GM19043 (cell line): ENCODE measurements at regions not wholly inside any gene's neighbourhood (a gene's known extent, or its start where the extent isn't known, plus 50 kb on each side); places are given as distances from the start of the nearest gene placed in this dataset.

Experiments
- ATAC-seq: cut with Tn5 transposase; IDR thresholded peaks from one replicate; pipeline ENCODE4 v1.9.1; 2021; ENCODE audit warnings: low read depth; ENCODE audit not compliant: unreplicated experiment

DNA sequence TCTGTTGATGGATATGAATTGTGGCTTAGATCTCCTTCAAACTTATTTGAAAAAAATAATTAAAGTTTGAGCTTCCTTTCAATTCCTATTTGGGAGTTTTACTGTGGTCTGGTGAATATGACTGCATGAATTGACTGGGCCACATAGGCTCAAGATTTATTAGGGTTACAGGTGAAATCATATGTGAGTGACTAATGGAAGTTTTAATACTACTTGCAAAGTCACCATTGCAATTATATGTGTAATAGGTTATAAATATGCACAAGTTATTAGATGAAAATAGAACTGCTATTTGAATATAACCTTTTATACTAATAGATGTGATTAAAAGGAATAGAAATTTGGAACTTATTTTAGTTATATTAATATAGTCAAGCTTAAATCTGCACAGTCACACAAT lies 712.1 kb upstream of the MMS22L start:
- no peak for ATAC-seq

DNA sequence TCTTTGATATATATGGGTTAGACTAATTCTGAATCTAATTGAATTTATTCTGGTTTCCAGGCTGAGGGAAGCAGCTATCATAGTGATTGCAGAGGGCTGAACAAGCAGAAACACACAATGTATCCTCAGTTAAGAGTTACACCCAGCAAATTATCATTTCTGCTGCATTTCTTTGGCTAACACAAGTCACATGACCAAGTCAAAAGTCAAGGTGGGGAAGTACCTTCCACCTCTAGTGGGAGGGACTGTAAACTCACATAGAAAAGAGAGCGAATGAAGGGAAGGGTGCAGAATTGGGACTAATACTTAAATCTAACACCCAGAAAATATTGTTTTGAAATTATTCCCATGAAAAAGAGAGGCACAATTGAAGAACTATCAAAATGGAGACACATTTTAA lies 719.7 kb upstream of the MMS22L start:
- no peak for ATAC-seq

GRCh38 chr6:98014442-98015201 lies 731.6 kb upstream of the MMS22L start:
- ATAC-seq, result no peak

DNA sequence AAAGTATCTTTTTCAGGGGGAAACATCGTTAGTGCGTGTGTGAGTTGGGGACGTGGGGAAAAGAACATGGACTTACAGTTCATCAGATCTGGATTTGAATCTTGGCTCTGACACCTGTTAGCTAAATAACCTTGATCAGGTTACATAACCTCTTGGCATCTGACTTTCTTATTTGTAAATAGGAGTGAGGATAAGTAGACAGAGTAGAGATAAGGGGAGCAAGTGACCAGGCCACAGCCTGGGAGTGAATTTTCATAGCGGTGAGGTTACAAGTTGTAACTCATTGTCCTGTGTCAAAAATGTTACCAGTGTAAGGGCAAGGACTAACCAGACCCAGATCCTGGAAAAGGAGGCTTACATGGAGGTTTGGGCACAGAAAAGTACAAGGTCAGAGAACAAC lies 733.5 kb upstream of the MMS22L start:
- ATAC-seq, result no peak

- no peak for ATAC-seq
These were observed 737.2 kb upstream of the MMS22L start for GRCh38 chr6:98020222-98020621.

- ATAC-seq, result no peak
These were observed 741.3 kb upstream of the MMS22L start for GRCh38 chr6:98024359-98024758.

GRCh38 chr6:98027898-98028297 lies 744.9 kb upstream of the MMS22L start:
- no peak for ATAC-seq

- ATAC-seq, result no peak
These were observed 750.6 kb upstream of the MMS22L start for GRCh38 chr6:98033617-98034016.

DNA sequence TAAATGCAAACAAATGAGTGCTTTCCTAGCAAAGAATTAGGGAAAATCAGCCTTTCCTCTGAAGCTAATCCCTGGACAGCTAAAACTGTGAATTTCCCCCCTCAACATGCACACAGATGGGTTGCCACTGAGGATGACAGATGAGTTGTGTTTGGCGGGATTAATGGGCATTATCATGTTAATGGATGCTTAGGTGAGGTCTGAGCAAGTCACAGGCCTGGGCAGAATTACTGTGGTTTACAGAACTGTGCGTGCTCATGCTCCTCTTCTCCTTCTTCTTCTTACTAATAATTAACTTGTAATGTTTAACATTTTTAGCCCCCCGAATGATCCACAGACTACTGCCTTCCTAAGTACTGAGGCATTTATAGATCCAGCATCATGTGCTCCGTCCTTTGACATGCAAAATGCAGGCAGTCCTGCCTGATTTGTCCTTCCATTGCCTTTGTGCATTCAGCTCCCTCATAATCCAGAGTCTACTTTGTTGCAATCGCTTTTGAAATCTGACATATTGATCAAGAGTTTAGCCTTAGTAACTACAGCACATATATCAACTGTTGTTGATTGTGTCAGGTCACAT lies 753.4 kb upstream of the MMS22L start:
- ATAC-seq, result no peak

DNA sequence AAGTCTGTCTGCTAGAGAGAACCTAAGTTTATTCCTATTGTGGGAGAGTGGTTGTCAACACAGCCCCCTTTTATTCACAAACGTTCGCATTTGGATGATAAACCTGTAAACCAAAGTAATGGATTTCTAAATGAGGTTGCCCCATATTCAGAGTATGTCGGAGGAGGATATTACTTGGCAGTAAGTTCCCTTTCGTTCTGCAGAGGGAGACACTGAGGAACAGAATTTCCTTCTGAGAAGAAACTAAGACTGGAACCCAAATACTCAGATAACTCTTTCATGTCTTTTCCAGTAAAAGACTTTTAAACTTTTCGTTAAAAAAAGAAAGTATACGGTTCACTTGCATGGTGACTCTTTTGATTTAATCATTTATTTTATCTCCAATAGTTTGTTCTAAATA lies 754.6 kb upstream of the MMS22L start:
- ATAC-seq, result no peak

DNA sequence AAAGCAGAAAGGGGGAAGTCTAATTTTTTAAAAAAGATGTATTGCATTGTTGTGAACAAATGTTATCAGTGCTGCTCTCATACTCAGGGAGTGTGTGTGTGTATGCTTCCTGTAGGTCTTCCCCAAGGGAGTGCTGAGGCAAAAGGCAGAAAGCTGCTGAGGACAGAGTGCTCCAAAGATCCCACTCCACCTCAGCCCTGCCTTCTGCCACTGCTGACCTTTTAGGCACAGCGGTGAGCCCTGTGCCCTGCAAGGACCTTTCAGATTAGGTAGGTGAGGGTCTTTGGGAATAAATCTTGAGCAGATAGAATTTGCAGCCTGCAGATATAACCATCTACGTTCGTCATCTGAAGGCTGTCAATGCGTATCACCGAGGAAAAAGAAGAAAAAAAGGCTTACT lies 756.4 kb upstream of the MMS22L start:
- no peak for ATAC-seq

GRCh38 chr6:98039904-98040607 lies 757.0 kb upstream of the MMS22L start:
- ATAC-seq, result no peak

- no peak for ATAC-seq
These were observed 758.0 kb upstream of the MMS22L start for GRCh38 chr6:98041056-98041455.

DNA sequence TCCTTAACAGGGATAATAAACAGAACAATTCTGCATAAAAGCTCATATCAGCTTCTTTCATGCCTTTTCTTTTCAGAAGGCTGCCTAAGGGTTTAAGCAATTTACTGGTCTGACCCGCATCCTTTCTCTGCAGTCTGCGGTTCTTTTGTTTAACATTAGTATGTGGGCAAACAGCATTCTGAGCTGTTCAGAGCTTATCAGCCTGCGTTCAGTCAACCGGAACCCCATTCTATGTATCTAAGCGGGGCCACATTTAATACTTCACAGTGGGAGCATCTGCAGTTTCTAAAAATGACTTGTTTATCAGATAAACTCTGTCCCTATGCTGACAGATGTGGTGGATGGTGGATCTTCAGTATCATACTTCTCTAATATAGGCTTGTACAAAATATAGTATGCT lies 758.9 kb upstream of the MMS22L start:
- no peak for ATAC-seq

GRCh38 chr6:98044151-98044561 lies 761.1 kb upstream of the MMS22L start:
- no peak for ATAC-seq

DNA sequence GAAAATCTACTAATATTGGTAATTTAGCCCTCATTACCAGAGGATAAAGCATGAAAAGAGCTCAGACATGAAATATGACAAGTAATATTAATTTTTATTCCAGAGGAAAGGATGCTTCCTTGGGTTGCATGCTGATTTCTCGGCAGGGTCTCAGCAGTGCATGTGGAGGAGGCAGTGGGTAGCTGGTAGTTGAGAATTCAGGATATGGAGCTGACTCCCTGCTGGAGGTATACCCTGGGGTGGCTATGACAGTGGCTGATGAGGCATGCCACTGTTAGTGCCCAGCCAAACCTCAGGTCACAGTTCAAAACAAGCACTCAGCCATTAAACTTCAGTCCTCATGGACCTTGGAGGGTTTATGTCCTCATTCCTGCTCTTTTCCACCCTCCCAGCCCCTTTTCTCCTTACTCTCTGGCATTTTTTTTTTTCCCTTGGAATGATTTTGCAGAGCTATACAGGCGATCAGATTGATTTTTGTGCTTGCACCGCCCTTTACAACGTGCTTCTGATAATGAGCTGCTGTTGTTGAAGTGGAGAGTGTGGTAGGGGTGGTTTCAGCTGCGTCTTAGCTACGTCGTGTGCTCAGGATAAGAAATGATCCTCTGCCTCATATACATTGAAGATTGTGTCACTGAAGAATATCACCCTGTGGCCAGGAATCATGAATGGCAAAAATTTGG lies 761.9 kb upstream of the MMS22L start:
- no peak for ATAC-seq

- ATAC-seq, result no peak
These were observed 764.1 kb upstream of the MMS22L start for GRCh38 chr6:98047164-98047563.

GRCh38 chr6:98047871-98048270 lies 764.9 kb upstream of the MMS22L start:
- ATAC-seq, result no peak

DNA sequence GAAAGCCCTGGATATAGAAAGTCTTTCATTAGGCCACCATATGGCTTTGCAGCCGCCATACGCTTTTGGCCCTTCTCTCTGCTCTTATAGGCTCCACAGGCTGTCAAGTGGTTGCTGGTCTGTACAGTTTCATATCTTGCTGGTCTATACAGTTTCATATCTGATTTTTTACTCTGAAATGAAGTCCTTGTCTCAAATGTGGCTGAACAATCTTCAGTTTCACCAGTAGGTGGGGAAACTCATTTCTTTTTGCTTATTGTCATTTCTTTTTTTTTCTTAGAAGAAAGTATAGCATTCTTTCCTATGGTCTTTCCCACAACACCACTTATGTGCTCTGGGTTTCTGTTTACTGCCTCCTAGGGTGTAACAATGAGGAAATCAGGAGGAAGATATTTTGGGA lies 771.4 kb upstream of the MMS22L start:
- ATAC-seq, result no peak

GRCh38 chr6:98056955-98057354 lies 773.9 kb upstream of the MMS22L start:
- ATAC-seq, result no peak

DNA sequence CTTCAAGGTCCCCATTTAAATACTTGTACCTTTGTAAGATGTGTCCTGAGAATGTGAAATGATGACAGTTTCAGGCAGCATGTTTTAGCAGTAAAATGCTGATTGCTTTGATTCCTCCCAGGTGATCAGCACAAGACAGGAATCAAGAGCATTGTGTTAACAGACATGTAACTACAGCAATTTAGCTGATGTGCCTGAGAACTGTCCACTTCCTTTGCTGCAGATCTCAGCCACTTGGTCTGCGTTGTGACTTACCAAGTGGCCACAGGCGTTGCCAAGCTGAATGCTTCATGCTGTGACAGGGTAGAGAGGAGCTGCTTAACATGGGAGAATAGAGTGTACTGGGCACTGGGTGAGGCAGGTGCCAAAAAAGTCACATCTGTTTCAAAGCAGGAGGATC lies 767.0 kb upstream of the POU3F2 start:
- ATAC-seq, result no peak
